ENCODE measurements at regions not wholly inside any gene's neighbourhood (a gene's known extent, or its start where the extent isn't known, plus 50 kb on each side); places are given as distances from the start of the nearest gene placed in this dataset.
"Not testable (repeated sequence)": the region's sequence is repeated elsewhere in the genome, so short reads cannot be mapped to it uniquely, and the experiment has no call there.

GRCh38 chr4:177528620-177529019 lies 86.4 kb upstream of the AGA start:
- Mint-ChIP-seq H3K4me1 (ENCODE audit: unreplicated experiment) (no peaks in the 10 kb centered on the region), H3K36me3 (ENCODE audit: low read depth, unreplicated experiment) (peaks cover 4% of the 10 kb centered on the region), H3K27ac (ENCODE audit: unreplicated experiment) (no peak overlapping the region), H3K27me3 (ENCODE audit: unreplicated experiment) (no peaks in the 10 kb centered on the region), H3K4me3 (ENCODE audit: unreplicated experiment) (no peak overlapping the region), H3K9me3 (ENCODE audit: unreplicated experiment) (no peaks in the 10 kb centered on the region)
- no peak for DNase-seq (ENCODE audit: low spot score)
- no peak for TF ChIP-seq CTCF (IDR thresholded peaks at IDR 0.05; ENCODE audit: unreplicated experiment)

DNA sequence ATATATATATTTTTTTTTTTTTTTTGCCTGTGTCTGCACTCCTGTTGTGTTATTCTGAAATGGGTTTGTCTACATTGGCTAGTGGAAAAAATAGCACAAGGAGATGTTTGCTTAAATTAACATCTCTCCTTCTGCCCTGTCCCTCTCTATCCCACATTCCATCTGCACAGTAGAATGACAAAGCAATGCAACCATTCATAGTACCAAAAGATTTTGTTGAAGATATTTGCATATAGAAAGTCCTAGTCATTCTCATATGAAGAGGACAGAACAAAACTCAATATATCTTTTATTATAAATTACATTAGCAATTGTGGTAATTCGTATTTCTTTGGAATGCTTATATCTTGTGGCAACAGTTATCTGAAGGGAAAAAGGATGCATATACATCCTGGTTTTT lies 88.3 kb upstream of the AGA start:
- H3K4me1 Mint-ChIP-seq (ENCODE audit: unreplicated experiment): no peaks in the 10 kb centered on the region

DNA sequence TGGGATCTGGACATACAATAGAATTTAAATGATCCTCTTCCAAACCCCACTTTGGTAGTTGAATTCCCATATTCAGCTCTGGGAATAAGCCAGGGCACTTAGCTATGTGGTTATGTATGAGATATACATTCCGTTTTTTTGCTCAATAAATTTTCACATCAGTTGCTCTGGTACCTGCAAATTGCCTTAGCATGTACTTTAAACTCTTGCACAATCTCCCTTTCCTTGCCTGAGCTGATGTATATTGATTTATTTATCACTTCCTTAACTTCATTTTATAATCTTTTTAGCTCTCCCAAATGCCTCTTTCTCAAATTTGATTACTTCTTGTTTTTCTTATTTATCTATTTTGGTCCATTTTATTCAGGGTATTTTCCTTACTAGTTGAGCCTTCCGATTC lies 90.1 kb upstream of the AGA start:
- H3K36me3 Mint-ChIP-seq (ENCODE audit: low read depth, unreplicated experiment): no peaks in the 10 kb centered on the region
- H3K4me1 Mint-ChIP-seq (ENCODE audit: unreplicated experiment): no peaks in the 10 kb centered on the region
- no peak for TF ChIP-seq CTCF (IDR thresholded peaks at IDR 0.05; ENCODE audit: unreplicated experiment)
- H3K9me3 Mint-ChIP-seq (ENCODE audit: unreplicated experiment): no peaks in the 10 kb centered on the region
- H3K27ac Mint-ChIP-seq (ENCODE audit: unreplicated experiment): no peak overlapping the region
- no peak for DNase-seq (ENCODE audit: low spot score)
- no peaks in the 10 kb centered on the region for H3K27me3 Mint-ChIP-seq (ENCODE audit: unreplicated experiment)
- H3K4me3 Mint-ChIP-seq (ENCODE audit: unreplicated experiment): no peak overlapping the region

More for the DNA sequence above, 88.3 kb upstream of the AGA start:
- no peak for TF ChIP-seq CTCF (IDR thresholded peaks at IDR 0.05; ENCODE audit: unreplicated experiment)
- no peak overlapping the region for H3K4me3 Mint-ChIP-seq (ENCODE audit: unreplicated experiment)
- H3K27me3 Mint-ChIP-seq (ENCODE audit: unreplicated experiment): no peaks in the 10 kb centered on the region
- H3K9me3 Mint-ChIP-seq (ENCODE audit: unreplicated experiment): no peaks in the 10 kb centered on the region
- DNase-seq (ENCODE audit: low spot score): no peak
- H3K27ac Mint-ChIP-seq (ENCODE audit: unreplicated experiment): no peak overlapping the region
- no peaks in the 10 kb centered on the region for H3K36me3 Mint-ChIP-seq (ENCODE audit: low read depth, unreplicated experiment)

- not testable (repeated sequence) for H3K9me3 Mint-ChIP-seq (ENCODE audit: unreplicated experiment); H3K4me3 Mint-ChIP-seq (ENCODE audit: unreplicated experiment)
These were observed 92.6 kb upstream of the AGA start for GRCh38 chr4:177534841-177535240.

DNA sequence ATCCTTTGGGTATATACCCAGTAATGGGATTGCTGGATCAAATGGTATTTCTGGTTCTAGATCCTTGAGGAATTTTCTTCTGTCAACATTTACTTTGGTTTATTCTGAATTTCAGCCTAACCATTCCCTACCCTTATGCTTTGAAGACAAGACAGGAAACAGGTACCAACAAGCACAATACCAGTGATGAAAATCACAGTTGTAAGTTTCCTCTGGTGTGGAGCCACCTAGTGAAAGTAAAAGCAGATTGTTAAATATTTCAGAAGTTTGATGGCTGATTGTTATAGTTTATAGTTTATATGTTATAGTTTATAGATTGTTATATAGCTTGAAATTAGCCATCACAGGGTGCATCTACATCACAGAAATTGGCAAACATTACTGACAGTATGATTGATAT lies 104.5 kb upstream of the AGA start:
- Mint-ChIP-seq H3K4me1 (ENCODE audit: unreplicated experiment) (peaks cover 4% of the 10 kb centered on the region), H3K4me3 (ENCODE audit: unreplicated experiment) (no peak overlapping the region), H3K27me3 (ENCODE audit: unreplicated experiment) (peaks cover 1% of the 10 kb centered on the region), H3K36me3 (ENCODE audit: low read depth, unreplicated experiment) (no peaks in the 10 kb centered on the region), H3K9me3 (ENCODE audit: unreplicated experiment) (no peaks in the 10 kb centered on the region), H3K27ac (ENCODE audit: unreplicated experiment) (no peak overlapping the region)
- DNase-seq (ENCODE audit: low spot score): no peak
- TF ChIP-seq CTCF (IDR thresholded peaks at IDR 0.05; ENCODE audit: unreplicated experiment): no peak

More at GRCh38 chr4:177534841-177535240, 92.6 kb upstream of the AGA start:
- not testable (repeated sequence) for H3K27ac Mint-ChIP-seq (ENCODE audit: unreplicated experiment); H3K27me3 Mint-ChIP-seq (ENCODE audit: unreplicated experiment); DNase-seq (ENCODE audit: low spot score); H3K4me1 Mint-ChIP-seq (ENCODE audit: unreplicated experiment); H3K36me3 Mint-ChIP-seq (ENCODE audit: low read depth, unreplicated experiment)

GRCh38 chr4:177547985-177548384 lies 105.7 kb upstream of the AGA start:
- Mint-ChIP-seq H3K27me3 (ENCODE audit: unreplicated experiment) (peaks cover 1% of the 10 kb centered on the region), H3K4me3 (ENCODE audit: unreplicated experiment) (no peak overlapping the region), H3K27ac (ENCODE audit: unreplicated experiment) (no peak overlapping the region), H3K36me3 (ENCODE audit: low read depth, unreplicated experiment) (no peaks in the 10 kb centered on the region), H3K4me1 (ENCODE audit: unreplicated experiment) (peaks cover 4% of the 10 kb centered on the region), H3K9me3 (ENCODE audit: unreplicated experiment) (no peaks in the 10 kb centered on the region)
- peak; percentile 15 for TF ChIP-seq CTCF (IDR thresholded peaks at IDR 0.05; ENCODE audit: unreplicated experiment)
- no peak for DNase-seq (ENCODE audit: low spot score)

All from endothelial cell (in vitro differentiated cells).